Right lobe of liver (tissue), 6 donors: ENCODE measurements at regions not wholly inside any gene's neighbourhood (a gene's known extent, or its start where the extent isn't known, plus 50 kb on each side); places are given as distances from the start of the nearest gene placed in this dataset.

Experiments
- ATAC-seq, 4 donors: fragments of 200-7000 bp; cut with Tn5 transposase; one replicate each; pipeline ENCODE4 v1.9.1; 2020; ENCODE audit warnings: mild to moderate bottlenecking in 4 of 4, moderate library complexity in 4 of 4
- DNase-seq, 3 donors: peaks; one replicate each; pipeline ENCODE4 v3.0.0-alpha.2; 2020
- H3K27ac ChIP-seq, 3 donors: fragments of 200-600 bp; one replicate each; pipeline ENCODE4 v1.8.0; 2022
- H3K27me3 ChIP-seq, 2 donors: fragments of 200-600 bp; one replicate each; pipeline ENCODE4 v1.8.0; 2022
- H3K36me3 ChIP-seq, 4 donors: fragments of 200-600 bp; sonication (generic) in 1 of 4; one replicate each; pipeline versions ENCODE4 v1.5.1 to v1.8.0; 2017 to 2022; ENCODE audit warnings: control low read depth in 1 of 4
- H3K4me1 ChIP-seq, 4 donors: fragments of 200-600 bp; sonication (generic) in 1 of 4; one replicate each; pipeline versions ENCODE4 v1.5.1 to v1.8.0; 2017 to 2022; ENCODE audit warnings: control low read depth in 1 of 4
- H3K4me3 ChIP-seq, 3 donors: fragments of 200-600 bp; one replicate each; pipeline ENCODE4 v1.8.0; 2022
- H3K9me3 ChIP-seq, 4 donors: fragments of 200-600 bp; sonication (generic) in 1 of 4; one replicate each; pipeline versions ENCODE4 v1.5.1 to v1.8.0; 2017 to 2022; ENCODE audit warnings: control low read depth in 1 of 4
- POLR2A ChIP-seq: fragments of 450-650 bp; IDR thresholded peaks from one replicate; pipeline ENCODE4 v1.6.1; 2017; ENCODE audit warnings: antibody characterized with exemption, mild to moderate bottlenecking
- WGBS: methylation state at CpG from one replicate; pipeline ENCODE4 v1.1.6; 2018; ENCODE audit warnings: low coverage, low lambda C conversion rate; ENCODE audit not compliant: insufficient coverage; ENCODE audit errors: missing lambda C conversion rate; 5-methylcytosine and 5-hydroxymethylcytosine counted together
- intact Hi-C, 2 donors: fragments of 100-400 bp; cut with DNase I; formaldehyde crosslinking; loops; one replicate each; pipeline versions ENCODE4 v1.11.2 to v1.14.1; 2022
- TF ChIP-seq, protein P1 (sequence below), 4 donors: fragments of 200-600 bp in 3 of 4; fragments of 450-650 bp in 1 of 4; IDR thresholded peaks; one replicate each; pipeline versions ENCODE4 v1.5.1 to v1.8.0; 2016 to 2022; ENCODE audit warnings: antibody characterized with exemption in 4 of 4, mild to moderate bottlenecking in 2 of 4
- donor health status: DM: no; HTN: yes; CAD: no.
- donor health status: DM: no; HTN: no; CAD: no.
- donor health status: DM: no; HTN: no; CAD: no.
- donor health status: DM: no; HTN: yes; CAD: no.
- donor health status: DM: no; HTN: yes; CAD: no.

DNA sequence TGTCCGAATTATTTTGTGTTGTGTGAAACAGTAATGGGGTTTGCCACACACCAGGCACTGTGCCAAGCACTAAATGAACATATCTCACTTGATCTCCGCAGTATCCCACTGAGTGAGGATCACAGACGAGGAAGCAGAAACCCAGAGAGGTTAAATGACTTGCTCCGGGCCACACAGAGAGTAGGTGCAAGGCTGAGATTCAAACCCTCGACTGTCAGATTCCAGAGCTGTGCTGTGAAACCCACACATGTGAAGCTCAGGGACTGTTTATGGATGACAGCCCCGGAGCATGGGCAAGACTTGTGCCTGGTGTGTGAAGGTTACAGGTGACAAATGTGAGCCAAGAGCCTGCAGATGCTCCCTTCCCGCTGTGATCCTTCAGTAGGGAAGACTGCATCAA, 87.8 kb upstream of the SIRPA start:
- Histone ChIP-seq H3K36me3 (no peaks in the 10 kb centered on the region), H3K4me1 (peaks cover 0 to 30% (median 9%) of the 10 kb centered on the region in 4 donors), H3K9me3 (no peaks in the 10 kb centered on the region), H3K27ac (no peak overlapping the region), H3K27me3 (peaks cover 0 to 10% of the 10 kb centered on the region in 2 donors), H3K4me3 (no peak overlapping the region)
- DNase-seq, result no peak
- ATAC-seq, result no peak
- intact Hi-C loops, result no loop called here
- WGBS, result 71% methylated on average over 5 of the region's 7 CpGs
- no peak for TF ChIP-seq POLR2A
- TF ChIP-seq, protein P1, sequence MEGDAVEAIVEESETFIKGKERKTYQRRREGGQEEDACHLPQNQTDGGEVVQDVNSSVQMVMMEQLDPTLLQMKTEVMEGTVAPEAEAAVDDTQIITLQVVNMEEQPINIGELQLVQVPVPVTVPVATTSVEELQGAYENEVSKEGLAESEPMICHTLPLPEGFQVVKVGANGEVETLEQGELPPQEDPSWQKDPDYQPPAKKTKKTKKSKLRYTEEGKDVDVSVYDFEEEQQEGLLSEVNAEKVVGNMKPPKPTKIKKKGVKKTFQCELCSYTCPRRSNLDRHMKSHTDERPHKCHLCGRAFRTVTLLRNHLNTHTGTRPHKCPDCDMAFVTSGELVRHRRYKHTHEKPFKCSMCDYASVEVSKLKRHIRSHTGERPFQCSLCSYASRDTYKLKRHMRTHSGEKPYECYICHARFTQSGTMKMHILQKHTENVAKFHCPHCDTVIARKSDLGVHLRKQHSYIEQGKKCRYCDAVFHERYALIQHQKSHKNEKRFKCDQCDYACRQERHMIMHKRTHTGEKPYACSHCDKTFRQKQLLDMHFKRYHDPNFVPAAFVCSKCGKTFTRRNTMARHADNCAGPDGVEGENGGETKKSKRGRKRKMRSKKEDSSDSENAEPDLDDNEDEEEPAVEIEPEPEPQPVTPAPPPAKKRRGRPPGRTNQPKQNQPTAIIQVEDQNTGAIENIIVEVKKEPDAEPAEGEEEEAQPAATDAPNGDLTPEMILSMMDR (IDR thresholded peaks at IDR 0.05), result no peak

DNA sequence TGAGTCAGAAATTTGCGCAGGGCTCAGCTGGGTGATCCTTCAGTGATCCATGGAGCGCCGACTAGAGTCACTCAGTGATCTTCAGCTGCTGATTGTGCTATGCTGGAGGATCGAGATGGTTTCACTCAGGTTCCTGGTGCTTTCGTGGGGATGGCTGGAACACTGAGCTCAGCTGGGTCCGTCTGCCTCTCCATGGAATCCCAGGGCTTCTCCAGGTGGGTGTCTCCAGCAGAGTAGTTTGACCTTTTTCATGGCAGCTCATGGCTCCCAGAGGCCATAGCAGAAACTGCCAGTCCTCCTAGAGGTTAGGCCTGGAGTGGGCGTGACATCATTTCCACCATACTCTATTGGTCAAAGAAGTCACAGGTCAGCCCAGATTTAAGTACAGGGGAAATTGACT, 88.8 kb upstream of the SIRPA start:
- DNase-seq, result no peak
- no peak overlapping the region for H3K4me3 ChIP-seq
- no peak overlapping the region for H3K27ac ChIP-seq
- intact Hi-C loops, result no loop called here
- H3K9me3 ChIP-seq, result no peaks in the 10 kb centered on the region
- 91% methylated on average over 4 of the region's 7 CpGs for WGBS
- peaks cover 0 to 25% (median 9%) of the 10 kb centered on the region in 4 donors for H3K4me1 ChIP-seq
- peaks cover 0 to 10% of the 10 kb centered on the region in 2 donors for H3K27me3 ChIP-seq
- no peaks in the 10 kb centered on the region for H3K36me3 ChIP-seq
- no peak for ATAC-seq
- TF ChIP-seq POLR2A, result no peak
- TF ChIP-seq, protein P1 (IDR thresholded peaks at IDR 0.05), result no peak

DNA sequence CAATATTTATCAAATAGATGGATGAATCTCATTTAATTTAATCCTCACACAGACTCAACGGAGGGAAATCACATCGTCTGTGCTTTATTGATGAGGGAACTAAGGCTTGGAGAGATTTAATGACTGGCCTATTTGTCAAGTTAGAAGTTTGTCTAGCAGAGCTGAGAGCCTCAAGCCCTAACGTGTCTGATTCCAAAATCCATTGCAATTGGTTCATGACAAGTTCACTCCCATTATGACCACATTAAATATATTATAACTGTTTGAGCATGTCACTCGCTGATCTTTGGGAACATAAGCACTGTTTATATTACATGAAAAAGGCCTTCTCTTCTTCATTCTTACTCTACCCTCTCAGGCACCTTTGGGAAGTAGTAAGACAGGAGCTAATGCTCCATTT, 89.4 kb upstream of the SIRPA start:
- Histone ChIP-seq H3K9me3 (no peaks in the 10 kb centered on the region), H3K36me3 (no peaks in the 10 kb centered on the region), H3K27me3 (peaks cover 0 to 10% of the 10 kb centered on the region in 2 donors), H3K27ac (no peak overlapping the region), H3K4me1 (peaks cover 0 to 19% (median 8%) of the 10 kb centered on the region in 4 donors), H3K4me3 (no peak overlapping the region)
- DNase-seq (no peak), ATAC-seq (no peak)
- intact Hi-C loops, result no loop called here
- no peak for TF ChIP-seq POLR2A
- WGBS, result 92% methylated on average over 4 of the region's 4 CpGs

DNA sequence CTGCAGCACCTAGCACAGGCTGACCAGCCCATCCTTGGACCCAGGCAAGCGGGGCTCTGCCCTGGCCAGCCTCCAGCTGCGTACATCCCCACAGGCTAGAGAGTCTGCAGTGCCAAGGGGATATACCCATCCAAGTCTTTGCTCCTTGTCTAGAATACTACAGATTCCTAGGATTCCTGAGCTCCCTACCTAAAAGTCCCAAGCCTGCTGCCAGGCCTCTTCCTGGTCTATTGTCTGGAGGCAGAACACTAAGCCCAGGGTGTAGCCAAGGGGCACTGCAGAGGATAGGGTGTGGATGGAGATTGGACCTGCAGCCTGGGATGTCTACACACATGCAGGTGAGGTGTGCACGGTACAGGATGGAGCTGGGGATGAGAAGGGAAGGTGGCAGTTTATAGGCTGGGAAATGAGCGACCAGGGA, 90.0 kb upstream of the SIRPA start:
- H3K36me3 ChIP-seq, result no peaks in the 10 kb centered on the region
- TF ChIP-seq, protein P1 (IDR thresholded peaks at IDR 0.05), result no peak
- TF ChIP-seq POLR2A, result no peak
- intact Hi-C loops, result no loop called here
- no peak overlapping the region for H3K4me3 ChIP-seq
- peaks cover 0 to 10% of the 10 kb centered on the region in 2 donors for H3K27me3 ChIP-seq
- 92% methylated on average over 2 of the region's 4 CpGs for WGBS
- peaks cover 0 to 17% (median 5%) of the 10 kb centered on the region in 4 donors for H3K4me1 ChIP-seq
- H3K27ac ChIP-seq, result no peak overlapping the region
- ATAC-seq (no peak), DNase-seq (peak in 1 of 3 donors; percentile 39)
- no peaks in the 10 kb centered on the region for H3K9me3 ChIP-seq

DNA sequence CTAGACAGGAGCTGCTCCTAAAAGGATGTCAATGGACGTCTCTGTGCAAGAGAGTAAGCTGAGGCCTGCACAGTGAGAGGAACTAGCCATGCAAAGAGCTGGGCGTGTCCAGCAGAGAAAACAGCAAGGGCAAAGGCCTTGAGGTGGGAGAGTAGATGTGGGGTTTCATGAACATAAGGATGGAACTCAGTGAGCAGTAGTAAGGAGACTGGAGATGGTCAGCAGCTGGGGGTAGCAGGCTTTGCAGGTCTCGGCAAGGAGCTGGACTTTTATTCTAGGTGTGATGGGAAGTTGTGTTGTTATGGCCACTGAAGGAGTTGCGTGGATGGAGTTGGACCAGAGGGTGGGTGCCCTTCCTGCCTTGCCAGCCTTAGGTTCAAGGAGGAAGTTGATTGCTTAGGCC, 90.7 kb upstream of the SIRPA start:
- peak in 1 of 3 donors; percentile 38 for DNase-seq
- H3K27ac ChIP-seq, result no peak overlapping the region
- no peak for ATAC-seq
- TF ChIP-seq, protein P1 (IDR thresholded peaks at IDR 0.05), result no peak
- TF ChIP-seq POLR2A, result no peak
- H3K4me3 ChIP-seq, result no peak overlapping the region
- no peaks in the 10 kb centered on the region for H3K36me3 ChIP-seq
- intact Hi-C loops, result no loop called here
- peaks cover 0 to 17% (median 5%) of the 10 kb centered on the region in 4 donors for H3K4me1 ChIP-seq
- no peaks in the 10 kb centered on the region for H3K9me3 ChIP-seq
- 63% methylated on average over 3 of the region's 4 CpGs for WGBS
- H3K27me3 ChIP-seq, result peaks cover 0 to 10% of the 10 kb centered on the region in 2 donors
